Effector memory CD4-positive, alpha-beta T cell (primary cell): ENCODE measurements at regions not wholly inside any gene's neighbourhood (a gene's known extent, or its start where the extent isn't known, plus 50 kb on each side); places are given as distances from the start of the nearest gene placed in this dataset.

Source experiments
- DNase-seq, 3 donors: peaks; one replicate each; pipeline ENCODE4 v3.0.0-alpha.2; 2020
- H3K27ac ChIP-seq: 2 replicates; pipeline ENCODE4 v1.7.0; 2013; ENCODE audit warnings: mild to moderate bottlenecking, low read length, moderate library complexity; ENCODE audit not compliant: insufficient read depth, poor library complexity, severe bottlenecking
- H3K27me3 ChIP-seq: replicated peaks from 2 replicates; pipeline ENCODE4 v1.7.0; 2013; ENCODE audit warnings: mild to moderate bottlenecking, low read length; ENCODE audit not compliant: insufficient read depth, control insufficient read depth, poor library complexity, severe bottlenecking
- H3K36me3 ChIP-seq: 2 replicates; pipeline ENCODE4 v1.7.0; 2013; ENCODE audit warnings: mild to moderate bottlenecking, low read length, moderate library complexity; ENCODE audit not compliant: control insufficient read depth, insufficient read depth
- H3K4me1 ChIP-seq: 2 replicates; pipeline ENCODE4 v1.7.0; 2013; ENCODE audit warnings: low read length, mild to moderate bottlenecking; ENCODE audit not compliant: control insufficient read depth, insufficient read depth, poor library complexity, severe bottlenecking
- H3K4me3 ChIP-seq: 2 replicates; pipeline ENCODE4 v1.7.0; 2013; ENCODE audit warnings: low read length, low read depth, mild to moderate bottlenecking; ENCODE audit not compliant: insufficient read depth, poor library complexity, severe bottlenecking
- H3K9me3 ChIP-seq: 2 replicates; pipeline ENCODE4 v1.7.0; 2013; ENCODE audit warnings: mild to moderate bottlenecking, low read length, moderate library complexity; ENCODE audit not compliant: control insufficient read depth

DNA sequence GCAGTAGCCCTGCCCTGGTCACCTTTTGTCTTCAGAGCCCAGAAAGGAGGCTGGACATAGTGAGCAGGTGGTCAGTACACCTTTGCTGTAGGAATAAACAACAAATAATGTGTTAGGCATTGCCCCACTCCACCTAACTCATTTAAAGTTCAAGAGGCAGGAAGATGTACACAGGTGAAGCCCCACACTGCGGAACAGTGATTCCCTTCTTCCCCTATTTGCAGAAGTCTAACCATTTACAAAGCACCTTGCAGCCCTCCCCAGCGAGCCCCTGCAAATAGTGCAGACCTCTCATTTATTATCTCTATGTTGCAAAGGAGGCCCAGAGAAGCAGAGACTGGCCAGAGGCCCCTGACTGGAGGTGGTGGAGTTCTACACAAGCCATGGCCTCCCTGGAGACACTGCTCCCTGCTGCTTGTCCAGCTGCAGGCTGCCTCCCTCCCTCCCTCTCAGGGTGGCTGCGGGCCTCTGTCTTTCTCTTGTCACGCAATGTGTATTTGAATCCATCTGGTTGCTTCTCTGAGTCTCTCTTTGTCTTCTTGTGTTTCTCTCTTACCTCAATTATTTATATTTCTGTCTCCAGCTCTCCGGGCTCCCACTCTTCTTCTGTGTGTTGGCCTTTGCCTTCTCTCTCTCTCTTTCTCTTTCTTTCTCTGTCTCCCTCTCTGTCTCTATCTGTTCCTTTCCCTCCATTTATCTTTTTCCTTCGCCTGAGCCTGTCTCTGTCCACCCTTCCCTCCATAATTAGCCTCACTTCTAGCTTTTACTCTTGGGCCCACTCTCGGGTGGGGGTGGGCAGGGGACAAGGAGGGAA, 59.1 kb upstream of the PRDM11 start:
- Histone ChIP-seq H3K4me1 (no peaks in the 10 kb centered on the region), H3K27me3 (no peaks in the 10 kb centered on the region), H3K4me3 (no peak overlapping the region), H3K36me3 (no peaks in the 10 kb centered on the region), H3K27ac (no peak overlapping the region), H3K9me3 (no peaks in the 10 kb centered on the region)
- DNase-seq: no peak

DNA sequence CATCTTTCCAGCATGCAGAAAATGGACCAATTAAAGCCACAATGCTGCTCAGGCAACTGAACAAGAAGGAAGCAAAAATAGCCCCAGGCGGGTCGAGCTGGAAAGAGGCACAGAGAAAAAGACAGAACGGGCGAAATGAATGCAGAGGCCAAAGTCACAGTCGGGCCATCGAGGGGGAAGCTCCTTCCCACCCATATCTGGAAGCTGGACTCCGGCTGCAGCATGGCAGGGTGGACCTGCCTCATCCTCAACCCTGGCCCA, 58.6 kb upstream of the PRDM11 start:
- Histone ChIP-seq H3K4me3 (no peak overlapping the region), H3K27ac (no peak overlapping the region), H3K4me1 (no peaks in the 10 kb centered on the region)

DNA sequence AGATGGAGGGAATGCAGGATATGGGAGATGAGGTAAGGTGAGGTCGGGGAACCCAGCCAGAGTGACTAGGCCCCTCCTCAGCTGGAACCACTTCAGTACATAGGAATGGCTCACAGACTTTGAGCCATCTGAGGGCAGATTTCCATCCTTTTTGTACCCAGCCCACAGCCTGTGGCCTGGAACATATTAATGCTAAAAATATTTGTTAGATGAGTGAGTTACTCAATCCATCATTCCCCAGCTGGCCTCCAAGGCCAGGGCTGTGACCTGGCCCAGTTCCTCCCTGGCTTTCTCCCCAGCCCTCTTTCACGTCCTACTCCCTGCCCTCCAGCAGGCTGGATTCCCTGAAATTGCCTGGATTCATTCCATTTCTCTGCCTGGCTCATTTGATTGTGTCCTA, 57.2 kb upstream of the PRDM11 start:
- Histone ChIP-seq H3K27me3 (no peaks in the 10 kb centered on the region), H3K4me3 (no peak overlapping the region), H3K36me3 (no peaks in the 10 kb centered on the region), H3K9me3 (no peaks in the 10 kb centered on the region), H3K27ac (no peak overlapping the region), H3K4me1 (no peaks in the 10 kb centered on the region)
- no peak for DNase-seq

More for the DNA sequence above, 58.6 kb upstream of the PRDM11 start:
- no peak for DNase-seq
- Histone ChIP-seq H3K27me3 (no peaks in the 10 kb centered on the region), H3K36me3 (no peaks in the 10 kb centered on the region), H3K9me3 (no peaks in the 10 kb centered on the region)

DNA sequence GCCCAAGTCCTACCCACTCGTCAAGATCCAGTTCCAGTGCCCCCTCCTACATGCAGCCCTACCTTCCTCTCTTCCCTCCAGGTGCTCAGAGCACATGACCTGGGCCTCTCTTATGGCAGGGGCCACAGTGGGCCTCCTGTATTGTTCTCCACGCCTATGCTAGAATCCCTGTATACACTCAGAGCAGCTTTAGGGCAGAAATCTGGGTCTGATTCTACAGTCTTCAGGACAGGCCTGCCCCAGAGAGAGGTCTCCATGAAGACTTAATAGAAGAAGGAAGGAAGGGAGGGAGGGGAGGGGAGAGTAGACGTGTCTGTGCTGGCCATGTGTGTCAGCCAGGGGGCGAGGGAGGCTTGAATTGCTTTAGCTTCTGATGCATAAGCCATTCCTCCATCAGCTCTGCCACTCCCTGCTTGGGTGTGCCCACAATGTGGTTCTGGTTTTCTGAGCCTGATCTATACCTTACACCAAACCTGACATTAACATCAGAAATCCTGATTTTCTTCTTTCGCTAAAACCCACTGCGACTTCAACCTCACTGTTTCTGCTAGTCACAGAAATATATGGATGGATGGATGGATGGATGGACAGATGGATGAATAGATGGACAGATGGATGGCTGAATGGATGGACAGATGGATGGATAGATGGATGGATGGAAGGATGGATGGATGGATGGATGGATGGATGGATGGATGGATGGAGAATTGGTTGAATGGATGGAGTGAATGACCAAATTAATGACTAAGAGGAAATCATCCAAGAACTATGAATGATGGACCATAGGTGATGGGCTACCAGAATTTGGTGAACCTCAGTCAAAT, 56.6 kb upstream of the PRDM11 start:
- H3K27me3 ChIP-seq: no peaks in the 10 kb centered on the region
- no peaks in the 10 kb centered on the region for H3K36me3 ChIP-seq
- no peaks in the 10 kb centered on the region for H3K9me3 ChIP-seq
- H3K27ac ChIP-seq: no peak overlapping the region
- DNase-seq: no peak
- H3K4me3 ChIP-seq: no peak overlapping the region
- H3K4me1 ChIP-seq: no peaks in the 10 kb centered on the region

DNA sequence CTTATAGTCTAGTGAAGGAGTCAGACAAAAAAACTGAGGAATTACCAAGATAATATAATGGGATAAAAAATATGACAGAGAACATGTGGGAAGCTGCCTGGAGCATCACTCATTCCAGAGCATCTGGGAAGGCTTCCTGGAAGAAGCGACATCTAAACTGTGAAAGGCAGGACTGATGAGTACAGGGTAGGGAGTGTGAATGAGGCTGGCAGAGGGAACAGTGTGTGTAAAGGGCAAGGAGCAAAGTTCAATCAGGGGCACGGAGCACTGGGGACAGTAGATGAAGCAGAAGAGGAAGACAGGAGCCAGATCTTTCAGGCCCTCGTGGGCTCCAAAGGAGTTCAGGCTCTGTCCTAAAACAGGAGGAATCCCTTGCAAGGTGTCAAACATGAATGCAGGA, 55.8 kb upstream of the PRDM11 start:
- no peak for DNase-seq
- H3K9me3 ChIP-seq: no peaks in the 10 kb centered on the region
- no peaks in the 10 kb centered on the region for H3K4me1 ChIP-seq
- no peak overlapping the region for H3K27ac ChIP-seq
- H3K36me3 ChIP-seq: no peaks in the 10 kb centered on the region
- no peak overlapping the region for H3K4me3 ChIP-seq
- no peaks in the 10 kb centered on the region for H3K27me3 ChIP-seq

DNA sequence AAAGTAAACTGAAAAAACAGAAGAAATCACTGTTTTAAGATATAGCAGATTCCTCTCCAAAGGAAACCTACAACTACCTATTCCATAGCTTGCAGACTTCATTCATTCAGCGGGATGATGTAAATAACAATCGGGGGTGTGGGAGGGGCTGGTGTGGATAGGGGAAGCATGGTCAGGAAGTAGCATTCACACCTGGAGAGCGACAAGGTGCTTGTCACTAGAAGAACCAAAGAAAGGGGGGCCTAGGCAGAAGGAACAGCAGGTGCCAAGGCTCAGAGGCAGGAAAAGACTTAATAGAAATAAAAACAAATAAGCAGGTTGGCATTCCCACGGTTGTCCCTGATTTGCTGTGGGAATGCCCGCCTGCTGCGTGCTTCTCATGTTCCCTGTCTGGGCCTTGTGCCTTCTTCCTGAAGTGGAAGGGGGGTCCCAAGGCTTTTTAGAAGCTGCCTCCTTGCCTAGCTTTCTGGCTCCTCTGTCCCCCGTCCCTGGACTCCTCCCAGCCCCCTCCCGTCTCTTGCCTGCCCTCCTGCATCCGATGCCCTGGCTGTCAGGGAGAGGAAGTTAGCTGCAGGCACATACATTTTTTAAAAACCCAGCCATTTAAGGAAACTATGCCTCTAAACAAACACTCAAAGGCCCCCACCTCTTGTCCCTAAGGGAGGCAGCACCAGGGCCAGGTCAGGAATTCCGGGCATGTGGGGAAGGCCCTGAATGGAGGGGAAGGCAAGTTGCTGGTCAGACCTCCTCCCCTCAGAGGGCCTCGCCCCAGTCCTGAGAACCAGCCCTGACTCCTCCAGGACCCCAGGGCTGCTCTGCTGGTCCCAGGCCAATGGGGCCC, 54.7 kb upstream of the PRDM11 start:
- Histone ChIP-seq H3K27ac (no peak overlapping the region), H3K4me1 (no peaks in the 10 kb centered on the region), H3K4me3 (no peak overlapping the region), H3K27me3 (no peaks in the 10 kb centered on the region), H3K36me3 (no peaks in the 10 kb centered on the region), H3K9me3 (no peaks in the 10 kb centered on the region)
- DNase-seq: no peak

DNA sequence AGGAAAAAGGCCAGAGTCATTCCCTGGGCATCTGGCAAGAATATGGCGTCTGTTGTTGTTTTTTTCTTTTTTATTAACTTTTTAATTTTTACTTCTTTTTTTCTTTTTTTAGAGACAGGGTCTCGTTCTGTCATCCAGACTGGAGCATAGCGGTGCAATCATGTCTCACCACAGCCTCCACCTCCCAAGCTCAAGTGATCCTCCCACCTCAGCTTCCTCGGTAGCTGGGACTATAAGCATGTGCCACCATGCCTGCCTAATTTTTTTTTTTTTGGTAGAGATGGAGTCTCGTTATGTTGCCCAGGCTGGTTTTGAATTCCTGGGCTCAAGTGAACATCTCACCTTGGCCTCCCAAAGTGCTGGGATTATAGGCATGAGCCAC, 54.0 kb upstream of the PRDM11 start:
- H3K36me3 ChIP-seq: no peaks in the 10 kb centered on the region
- no peak overlapping the region for H3K4me3 ChIP-seq
- H3K4me1 ChIP-seq: no peaks in the 10 kb centered on the region
- H3K27ac ChIP-seq: no peak overlapping the region
- no peak for DNase-seq
- no peaks in the 10 kb centered on the region for H3K27me3 ChIP-seq
- no peaks in the 10 kb centered on the region for H3K9me3 ChIP-seq

DNA sequence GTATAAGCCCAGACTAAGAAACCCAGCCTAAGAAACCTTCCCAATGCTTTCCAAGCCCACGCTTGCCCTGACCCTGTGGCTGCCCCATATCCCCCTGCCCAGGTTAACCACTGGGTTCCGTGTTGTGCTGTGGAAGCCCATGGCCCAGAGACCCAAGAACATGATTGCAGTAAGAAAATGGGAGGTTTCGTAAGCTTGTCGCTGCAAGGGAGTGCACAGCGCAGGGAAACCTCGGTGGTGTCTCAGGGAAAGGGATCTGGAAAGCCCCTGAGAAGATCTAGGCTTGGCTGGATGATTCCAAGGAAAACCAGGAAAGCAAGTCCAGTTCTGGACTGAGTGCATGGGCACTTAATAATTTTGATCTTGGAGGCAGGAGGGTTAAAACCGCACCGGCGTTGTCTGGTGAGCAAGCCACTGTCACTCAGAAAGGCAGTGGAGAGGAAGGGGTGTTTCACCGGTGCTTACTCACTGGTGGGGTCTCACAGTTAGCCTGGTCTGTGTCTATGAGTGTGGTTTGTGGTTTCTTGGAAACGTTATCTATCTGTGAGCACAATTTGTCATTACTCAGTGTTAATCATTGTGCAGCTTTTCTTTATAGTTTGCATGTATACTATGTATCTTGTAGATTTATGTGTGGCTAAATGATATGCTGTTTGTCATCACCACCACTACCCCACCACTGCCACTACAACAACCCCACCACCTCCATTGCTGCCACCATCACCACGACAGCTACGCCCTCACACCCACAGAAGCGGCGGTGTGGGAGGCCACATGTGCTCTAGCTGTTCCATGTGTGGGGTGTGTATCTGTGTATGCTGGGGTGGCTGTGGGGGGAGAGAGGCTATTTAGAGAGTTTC, 53.3 kb upstream of the PRDM11 start:
- Histone ChIP-seq H3K9me3 (no peaks in the 10 kb centered on the region), H3K27me3 (no peaks in the 10 kb centered on the region), H3K4me3 (no peak overlapping the region), H3K4me1 (no peaks in the 10 kb centered on the region), H3K36me3 (no peaks in the 10 kb centered on the region), H3K27ac (no peak overlapping the region)
- DNase-seq: peak in 1 of 3 donors; percentile 24

DNA sequence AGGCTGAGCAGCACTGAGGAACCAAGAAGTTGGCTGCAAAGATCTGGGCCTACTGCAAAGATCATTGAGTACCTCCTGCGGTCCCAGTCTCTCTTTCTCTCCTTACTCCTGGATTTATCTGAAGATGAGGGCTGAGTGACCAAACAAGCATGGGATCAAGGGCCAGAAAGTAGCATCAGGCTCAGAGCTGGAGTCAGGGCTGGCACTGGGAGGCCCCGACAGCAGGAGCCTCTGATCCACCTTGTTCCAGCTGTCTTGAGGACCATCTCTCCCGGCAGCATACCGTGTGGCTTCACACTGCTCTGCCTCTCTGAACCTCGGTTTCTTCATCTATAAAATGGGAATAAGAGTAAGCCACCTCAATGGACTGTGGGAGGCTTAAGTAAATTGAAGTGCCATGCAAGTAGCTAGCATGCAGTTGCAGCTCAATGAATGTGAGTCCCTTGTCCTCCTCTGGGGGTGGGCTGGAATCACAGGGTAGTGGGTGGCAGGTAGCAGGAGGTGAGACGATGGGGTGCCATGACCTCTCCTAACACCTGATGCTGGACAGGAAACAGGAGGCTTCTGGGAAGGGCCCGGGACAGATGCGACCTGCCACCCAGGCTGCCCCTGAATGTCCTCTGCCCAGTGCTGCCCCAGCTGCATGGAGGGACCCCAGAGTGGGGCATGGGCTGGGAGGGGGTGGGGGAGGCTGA, 52.5 kb upstream of the PRDM11 start:
- H3K4me3 ChIP-seq: no peak overlapping the region
- DNase-seq: no peak
- no peaks in the 10 kb centered on the region for H3K36me3 ChIP-seq
- no peaks in the 10 kb centered on the region for H3K4me1 ChIP-seq
- no peaks in the 10 kb centered on the region for H3K27me3 ChIP-seq
- no peaks in the 10 kb centered on the region for H3K9me3 ChIP-seq
- no peak overlapping the region for H3K27ac ChIP-seq
